ENCODE measurements at regions not wholly inside any gene's neighbourhood (a gene's known extent, or its start where the extent isn't known, plus 50 kb on each side); places are given as distances from the start of the nearest gene placed in this dataset.
A peak's percentile ranks its signal among the peaks of the same experiment; 100 is the strongest.

DNA sequence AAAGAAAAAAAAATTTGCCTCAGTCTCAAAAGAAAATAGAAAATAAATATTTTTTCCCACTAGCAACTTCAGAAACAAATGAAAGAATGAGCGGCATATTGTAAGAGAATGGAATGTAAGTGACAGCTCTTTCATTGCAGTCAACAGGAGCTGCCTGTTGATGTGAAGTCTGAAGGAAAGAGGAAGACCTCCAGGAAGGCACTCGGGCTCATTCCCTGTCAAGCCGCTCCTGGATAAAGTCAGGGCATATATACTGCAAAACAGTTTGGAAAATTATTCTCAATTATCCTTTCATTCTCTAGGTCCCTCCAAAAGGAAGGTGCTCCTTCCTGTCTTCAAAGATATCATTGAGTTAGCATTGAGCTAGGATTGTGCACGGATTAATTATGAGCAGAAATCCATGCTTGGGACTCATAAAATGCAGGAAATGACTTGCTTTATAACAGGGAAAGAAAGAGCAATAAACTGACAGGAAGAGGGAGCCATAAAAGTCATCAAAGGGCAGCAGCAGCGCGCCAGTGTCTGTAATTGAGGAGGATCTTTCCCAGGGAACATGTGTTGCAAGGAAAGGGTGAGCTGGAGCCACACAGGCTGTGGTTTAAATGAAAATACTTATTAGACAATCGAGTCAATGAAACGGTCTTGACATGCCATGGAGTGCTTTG, 218.2 kb downstream of the C6orf118 start:
- TF ChIP-seq, protein P1, sequence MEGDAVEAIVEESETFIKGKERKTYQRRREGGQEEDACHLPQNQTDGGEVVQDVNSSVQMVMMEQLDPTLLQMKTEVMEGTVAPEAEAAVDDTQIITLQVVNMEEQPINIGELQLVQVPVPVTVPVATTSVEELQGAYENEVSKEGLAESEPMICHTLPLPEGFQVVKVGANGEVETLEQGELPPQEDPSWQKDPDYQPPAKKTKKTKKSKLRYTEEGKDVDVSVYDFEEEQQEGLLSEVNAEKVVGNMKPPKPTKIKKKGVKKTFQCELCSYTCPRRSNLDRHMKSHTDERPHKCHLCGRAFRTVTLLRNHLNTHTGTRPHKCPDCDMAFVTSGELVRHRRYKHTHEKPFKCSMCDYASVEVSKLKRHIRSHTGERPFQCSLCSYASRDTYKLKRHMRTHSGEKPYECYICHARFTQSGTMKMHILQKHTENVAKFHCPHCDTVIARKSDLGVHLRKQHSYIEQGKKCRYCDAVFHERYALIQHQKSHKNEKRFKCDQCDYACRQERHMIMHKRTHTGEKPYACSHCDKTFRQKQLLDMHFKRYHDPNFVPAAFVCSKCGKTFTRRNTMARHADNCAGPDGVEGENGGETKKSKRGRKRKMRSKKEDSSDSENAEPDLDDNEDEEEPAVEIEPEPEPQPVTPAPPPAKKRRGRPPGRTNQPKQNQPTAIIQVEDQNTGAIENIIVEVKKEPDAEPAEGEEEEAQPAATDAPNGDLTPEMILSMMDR (IDR thresholded peaks at IDR 0.05; ENCODE audit: control insufficient read depth, extremely low read depth, insufficient read depth): no peak
- DNase-seq (ENCODE audit: low read depth): no peak
- no peak overlapping the region for H3K4me3 ChIP-seq (ENCODE audit: low read depth, low read length)

DNA sequence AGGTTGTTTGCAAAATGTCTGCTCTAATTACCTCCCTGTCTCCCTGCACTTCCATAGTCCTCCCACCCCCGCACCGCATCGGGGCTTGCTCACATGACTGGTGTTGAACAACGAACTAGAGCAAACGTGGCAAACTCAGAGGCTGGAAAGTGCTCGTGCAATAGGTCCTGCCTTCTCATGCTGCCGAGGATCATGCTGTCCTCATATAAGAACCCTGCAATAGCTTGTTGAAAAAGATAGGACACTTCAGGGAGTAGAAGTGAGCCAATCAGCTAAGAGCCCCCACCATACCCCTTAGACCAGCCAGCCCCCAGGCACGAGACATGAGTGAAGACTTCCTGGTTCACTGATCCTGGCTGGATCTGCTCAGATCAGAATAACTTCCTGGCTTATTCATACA, 219.2 kb downstream of the C6orf118 start:
- H3K4me3 ChIP-seq (ENCODE audit: low read depth, low read length): no peak overlapping the region
- DNase-seq (ENCODE audit: low read depth): no peak
- TF ChIP-seq, protein P1 (IDR thresholded peaks at IDR 0.05; ENCODE audit: control insufficient read depth, extremely low read depth, insufficient read depth): no peak

DNA sequence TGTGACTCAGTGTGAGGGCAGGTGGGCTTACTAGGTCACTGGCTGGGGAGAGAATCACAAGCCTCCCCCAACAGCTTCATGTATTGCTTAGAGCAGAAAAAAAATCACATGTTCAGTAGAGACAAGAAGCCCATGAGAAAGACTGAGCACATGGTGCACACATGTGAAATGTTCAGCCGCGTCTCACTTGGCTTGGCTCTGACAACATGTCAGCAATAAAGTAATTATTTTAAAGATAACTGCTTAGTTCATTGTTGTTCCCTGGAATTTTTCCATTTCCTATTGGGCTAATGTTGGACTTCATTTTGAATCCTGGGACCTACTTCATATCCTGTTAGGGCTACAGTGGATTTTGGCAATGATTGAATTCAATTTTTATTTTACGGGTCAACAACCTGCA, 222.6 kb downstream of the C6orf118 start:
- peak; percentile 8 for DNase-seq (ENCODE audit: low read depth)
- H3K4me3 ChIP-seq (ENCODE audit: low read depth, low read length): no peak overlapping the region
- TF ChIP-seq, protein P1 (IDR thresholded peaks at IDR 0.05; ENCODE audit: control insufficient read depth, extremely low read depth, insufficient read depth): no peak

DNA sequence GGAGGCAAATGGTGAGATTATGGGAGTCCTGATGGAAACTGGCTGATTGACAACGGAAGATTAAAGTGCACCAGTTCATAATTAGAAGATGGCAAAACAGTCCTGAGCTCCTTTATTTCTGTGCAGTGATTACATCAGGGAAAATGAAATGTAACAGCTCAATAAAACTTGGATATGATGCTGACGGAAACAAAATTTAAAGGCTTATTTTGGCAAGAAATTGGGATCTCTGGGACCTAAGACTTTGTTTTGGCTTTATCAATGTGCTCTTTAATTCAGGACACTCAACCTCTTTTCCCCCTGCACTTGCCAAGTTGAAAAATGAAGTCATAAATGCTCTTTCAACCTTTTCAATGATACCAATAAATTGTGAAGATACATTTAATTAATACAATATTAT, 226.8 kb downstream of the C6orf118 start:
- DNase-seq (ENCODE audit: low read depth): peak; percentile 95
- no peak overlapping the region for H3K4me3 ChIP-seq (ENCODE audit: low read depth, low read length)
- TF ChIP-seq, protein P1 (IDR thresholded peaks at IDR 0.05; ENCODE audit: control insufficient read depth, extremely low read depth, insufficient read depth): no peak

DNA sequence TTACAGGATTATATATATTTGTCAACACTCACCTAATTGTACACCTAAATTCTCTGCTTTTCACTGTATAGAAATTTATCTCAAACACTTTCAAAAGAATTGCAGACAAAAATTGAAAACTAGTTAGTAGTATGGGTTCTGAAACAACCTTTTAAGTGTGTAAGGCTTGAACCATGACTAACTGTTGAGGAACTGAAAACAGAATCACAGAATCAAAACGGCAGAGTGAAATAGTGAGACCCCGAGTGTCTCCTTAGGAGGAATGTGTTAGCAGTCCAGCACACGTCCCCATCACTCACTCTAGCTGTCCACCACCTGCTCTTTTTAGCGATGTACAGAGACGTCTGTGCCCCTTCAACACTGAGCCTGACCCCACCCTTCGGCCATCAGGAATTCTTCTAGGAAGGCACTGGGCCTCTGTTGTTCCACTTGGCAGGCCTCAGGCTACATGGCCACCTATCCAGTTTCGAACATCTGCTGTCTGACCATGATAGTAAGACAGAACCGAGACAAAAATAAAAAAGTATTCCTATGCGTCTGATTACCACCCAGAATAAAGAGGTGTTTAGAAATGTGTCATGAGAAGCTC, 227.4 kb downstream of the C6orf118 start:
- DNase-seq (ENCODE audit: low read depth): no peak
- H3K4me3 ChIP-seq (ENCODE audit: low read depth, low read length): no peak overlapping the region
- TF ChIP-seq, protein P1 (IDR thresholded peaks at IDR 0.05; ENCODE audit: control insufficient read depth, extremely low read depth, insufficient read depth): no peak

DNA sequence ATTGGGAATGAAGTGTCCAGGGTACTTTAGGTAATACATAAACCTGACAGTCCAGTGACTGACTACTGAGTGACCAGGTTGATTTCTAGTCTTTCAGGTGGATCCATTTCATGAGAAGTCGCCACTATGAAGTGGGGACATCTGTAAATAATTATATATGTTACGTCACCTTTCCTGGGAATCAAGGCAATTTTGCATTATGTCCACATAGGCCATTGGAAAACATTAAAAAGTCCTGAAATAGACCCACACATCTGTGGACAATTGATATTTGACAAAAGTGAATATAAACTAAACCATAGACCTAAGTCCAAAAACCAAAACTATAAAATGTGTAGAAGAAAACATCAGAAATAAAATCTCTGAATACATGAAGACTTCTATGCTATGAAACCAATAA, 231.5 kb downstream of the C6orf118 start:
- DNase-seq (ENCODE audit: low read depth): no peak
- TF ChIP-seq, protein P1 (IDR thresholded peaks at IDR 0.05; ENCODE audit: control insufficient read depth, extremely low read depth, insufficient read depth): no peak
- no peak overlapping the region for H3K4me3 ChIP-seq (ENCODE audit: low read depth, low read length)

DNA sequence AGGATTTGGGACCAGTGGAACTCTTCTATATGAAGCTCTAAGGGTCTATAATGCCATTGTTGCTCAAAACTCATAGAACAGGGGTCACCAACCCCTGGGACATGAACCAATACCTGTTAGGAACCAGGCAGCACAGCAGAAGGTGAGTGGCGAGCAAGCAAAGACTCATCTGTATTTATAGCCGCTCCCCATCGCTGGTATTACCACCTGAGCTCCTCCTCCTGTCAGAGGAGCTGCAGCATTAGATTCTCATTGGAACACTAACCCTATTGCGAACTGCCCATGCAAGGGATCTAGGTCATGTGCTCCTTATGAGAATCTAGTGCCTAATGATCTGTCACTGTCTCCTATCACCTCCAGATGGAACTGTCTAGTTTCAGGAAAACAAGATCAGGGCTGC, 237.5 kb downstream of the C6orf118 start:
- TF ChIP-seq, protein P1 (IDR thresholded peaks at IDR 0.05; ENCODE audit: control insufficient read depth, extremely low read depth, insufficient read depth): no peak
- no peak for DNase-seq (ENCODE audit: low read depth)
- no peak overlapping the region for H3K4me3 ChIP-seq (ENCODE audit: low read depth, low read length)
